LHCN-M2 (cell line): ENCODE measurements at regions not wholly inside any gene's neighbourhood (a gene's known extent, or its start where the extent isn't known, plus 50 kb on each side); places are given as distances from the start of the nearest gene placed in this dataset.
A peak's percentile ranks its signal among the peaks of the same experiment; 100 is the strongest.
"Not testable (repeated sequence)": the region's sequence is repeated elsewhere in the genome, so short reads cannot be mapped to it uniquely, and the experiment has no call there.

ENCODE experiments used
- DNase-seq: peaks from one replicate; pipeline ENCODE4 v3.0.0-alpha.2; 2012; ENCODE audit warnings: low read depth

- DNase-seq: no peak
These were observed 76.5 kb downstream of the SLC2A10 start for GRCh38 chr20:46785958-46786357.

DNA sequence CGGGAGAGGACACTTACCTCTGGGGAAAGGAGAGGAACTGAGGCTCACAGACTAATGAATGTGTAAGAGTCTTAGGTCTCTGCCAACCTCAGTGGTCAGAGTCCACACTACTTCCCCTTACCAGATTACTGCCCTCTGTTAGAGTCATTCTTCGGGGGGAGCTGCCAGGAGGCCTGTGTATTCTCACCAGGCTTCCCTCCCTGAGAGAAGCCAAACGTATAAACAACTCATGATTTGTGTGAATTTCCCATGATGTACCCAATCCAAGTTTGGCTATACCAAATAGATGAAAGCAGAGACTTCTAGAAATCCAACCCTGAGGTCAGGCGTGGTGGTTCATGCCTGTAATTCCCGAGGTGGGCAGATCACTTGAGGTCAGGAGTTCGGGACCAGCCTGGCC, 77.1 kb downstream of the SLC2A10 start:
- no peak for DNase-seq

DNA sequence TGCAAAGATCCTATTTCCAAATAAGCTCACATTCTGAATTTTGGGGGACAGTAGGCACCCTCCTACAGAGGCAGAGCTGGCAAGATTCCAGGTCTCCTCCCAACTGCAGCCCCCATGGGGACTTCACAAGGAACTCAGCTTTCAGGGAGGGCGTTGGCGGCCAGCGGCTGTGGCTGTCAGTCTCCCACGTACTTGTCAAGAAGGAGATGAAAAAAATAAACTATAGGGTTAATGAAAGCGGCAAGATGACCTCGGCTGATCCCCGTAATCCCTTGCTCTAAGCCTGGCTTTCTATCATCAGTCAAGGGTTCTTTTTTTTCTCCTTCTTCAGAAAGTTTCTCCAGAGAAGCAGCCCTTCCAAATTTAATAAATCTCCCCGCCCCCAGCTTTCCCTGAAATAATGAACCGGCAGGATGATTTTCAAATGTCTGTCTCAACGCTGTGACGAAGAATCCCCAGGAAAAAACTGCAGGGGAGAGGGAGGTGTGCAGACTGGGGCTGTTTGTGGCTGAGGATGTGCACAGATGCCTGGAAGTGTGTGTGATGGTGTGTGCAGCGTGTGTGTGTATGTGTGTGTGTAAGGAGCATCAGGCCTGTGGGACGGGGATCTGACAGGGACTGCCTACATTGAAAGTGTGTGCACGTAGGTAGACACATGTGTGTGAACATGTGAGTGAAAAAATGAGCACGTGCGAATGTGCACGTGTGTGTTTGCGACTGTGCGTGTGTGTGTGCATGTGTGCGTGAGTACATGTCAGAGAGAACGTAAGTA, 78.7 kb downstream of the SLC2A10 start:
- peak; percentile 12 for DNase-seq

DNA sequence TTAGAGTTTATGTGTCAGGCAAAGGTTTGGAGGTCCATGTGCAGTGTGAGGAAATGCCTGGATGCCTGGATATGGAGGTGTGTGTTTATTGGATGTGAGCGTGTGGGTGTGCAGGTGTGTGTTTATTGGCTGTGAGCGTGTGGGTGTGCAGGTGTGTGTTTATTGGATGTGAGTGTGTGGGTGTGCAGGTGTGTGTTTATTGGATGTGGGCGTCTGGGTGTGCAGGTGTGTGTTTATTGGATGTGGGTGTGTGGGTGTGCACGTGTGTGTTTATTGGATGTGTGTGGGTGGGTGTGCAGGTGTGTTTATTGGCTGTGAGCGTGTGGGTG, 79.3 kb downstream of the SLC2A10 start:
- DNase-seq: not testable (repeated sequence)

DNA sequence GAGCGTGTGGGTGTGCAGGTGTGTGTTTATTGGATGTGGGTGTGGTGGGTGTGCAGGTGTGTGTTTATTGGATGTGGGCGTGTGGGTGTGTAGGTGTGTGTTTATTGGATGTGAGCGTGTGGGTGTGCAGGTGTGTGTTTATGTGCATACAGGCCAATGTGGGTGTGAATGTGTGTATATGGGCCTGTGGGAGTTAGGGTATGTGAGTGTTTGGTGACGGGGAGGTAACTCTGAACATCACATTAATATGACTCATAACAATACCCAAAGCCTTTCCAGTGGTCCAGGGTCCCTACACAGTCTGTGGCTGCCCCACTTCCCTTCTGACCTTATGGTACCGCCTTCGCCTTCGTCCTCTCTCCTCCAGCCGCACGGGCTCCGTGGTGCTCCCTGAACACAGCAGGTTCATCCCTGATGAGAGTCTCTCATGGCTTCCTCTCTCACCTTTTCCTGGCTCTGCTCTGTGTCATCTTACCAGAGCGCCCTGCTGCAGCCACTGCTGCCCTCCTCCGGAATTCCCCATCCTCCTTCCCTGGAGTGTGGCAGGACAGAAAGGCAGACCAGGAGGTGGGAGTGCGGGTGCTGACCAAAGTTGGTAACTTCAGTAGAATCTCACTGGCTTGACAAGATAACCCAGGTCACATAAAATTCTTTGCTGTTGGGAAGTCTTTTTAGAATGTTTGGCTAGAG, 80.0 kb downstream of the SLC2A10 start:
- no peak for DNase-seq

- DNase-seq: no peak
These were observed 82.4 kb downstream of the SLC2A10 start for GRCh38 chr20:46791722-46792416.

DNA sequence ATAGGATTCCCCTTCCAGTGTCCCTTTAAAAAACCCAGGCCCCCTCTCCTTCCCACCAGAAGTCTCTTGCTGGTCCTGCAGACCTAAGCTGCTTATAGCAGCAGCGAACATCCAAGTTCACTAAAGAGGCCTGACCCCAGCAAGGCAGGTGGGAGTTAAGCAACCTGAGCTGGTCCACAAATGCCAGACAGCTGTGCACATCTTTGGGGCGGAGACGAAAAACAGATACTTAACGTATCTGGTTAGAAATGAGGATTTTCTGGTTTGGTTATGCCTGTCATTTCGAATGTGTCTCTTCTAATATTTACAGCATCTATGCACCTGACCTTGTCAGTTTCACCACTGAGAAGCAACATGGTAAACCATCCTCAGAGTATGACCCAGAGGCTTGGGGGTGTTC, 87.8 kb downstream of the SLC2A10 start:
- no peak for DNase-seq

GRCh38 chr20:46798430-46798829, 89.0 kb downstream of the SLC2A10 start:
- DNase-seq: no peak

DNA sequence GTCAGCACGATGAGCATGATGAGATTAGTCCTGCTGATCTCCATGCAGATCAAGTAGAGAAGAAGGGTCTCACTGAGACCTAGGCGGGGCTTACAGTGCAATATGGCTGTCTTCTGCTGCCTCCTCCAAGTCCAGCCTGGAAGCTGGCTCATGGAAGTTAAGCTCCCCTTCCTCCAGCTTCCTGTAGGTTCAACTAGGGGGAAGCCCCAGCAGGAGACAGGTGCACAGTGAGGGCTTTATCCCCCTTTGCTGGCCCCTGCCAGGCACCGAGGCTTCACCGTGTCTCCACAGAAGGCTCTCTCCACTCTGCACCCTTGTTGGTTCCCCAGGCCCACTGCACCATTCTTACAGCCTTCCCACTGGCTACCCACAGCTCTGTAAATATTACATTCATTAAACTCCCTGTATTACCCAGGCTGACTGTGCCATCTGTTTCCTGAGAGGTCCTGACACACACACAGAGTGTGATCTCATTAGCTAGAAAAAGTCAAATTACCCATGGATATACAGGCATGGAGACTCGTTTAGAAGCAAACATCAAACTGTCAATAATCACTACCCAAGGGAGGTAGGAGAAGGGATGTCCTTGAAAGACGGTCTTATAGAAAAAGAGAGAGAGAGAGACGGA, 90.4 kb downstream of the SLC2A10 start:
- no peak for DNase-seq

GRCh38 chr20:46800409-46800804, 91.0 kb downstream of the SLC2A10 start:
- DNase-seq: no peak

GRCh38 chr20:46801003-46801702, 91.7 kb downstream of the SLC2A10 start:
- no peak for DNase-seq

DNA sequence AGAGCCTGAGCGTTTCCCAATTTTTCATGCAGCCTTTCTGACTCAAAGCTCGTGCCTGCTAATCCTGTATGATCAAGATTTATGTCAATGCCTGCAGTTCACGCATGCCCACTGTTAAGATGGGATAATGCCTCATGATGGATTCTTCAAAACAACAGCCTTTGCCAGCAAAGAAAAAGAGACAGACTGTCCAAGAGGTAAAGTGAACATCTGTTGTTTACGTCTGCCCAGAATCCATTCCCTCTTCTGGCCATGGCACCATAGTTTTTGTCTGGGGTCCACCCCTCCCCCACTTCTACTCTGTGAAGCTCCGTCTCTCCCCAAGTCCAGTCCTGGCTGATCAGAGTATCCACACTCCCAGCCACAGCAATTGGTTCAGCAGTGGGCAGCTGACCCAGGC, 91.9 kb upstream of the EYA2 start:
- no peak for DNase-seq

DNA sequence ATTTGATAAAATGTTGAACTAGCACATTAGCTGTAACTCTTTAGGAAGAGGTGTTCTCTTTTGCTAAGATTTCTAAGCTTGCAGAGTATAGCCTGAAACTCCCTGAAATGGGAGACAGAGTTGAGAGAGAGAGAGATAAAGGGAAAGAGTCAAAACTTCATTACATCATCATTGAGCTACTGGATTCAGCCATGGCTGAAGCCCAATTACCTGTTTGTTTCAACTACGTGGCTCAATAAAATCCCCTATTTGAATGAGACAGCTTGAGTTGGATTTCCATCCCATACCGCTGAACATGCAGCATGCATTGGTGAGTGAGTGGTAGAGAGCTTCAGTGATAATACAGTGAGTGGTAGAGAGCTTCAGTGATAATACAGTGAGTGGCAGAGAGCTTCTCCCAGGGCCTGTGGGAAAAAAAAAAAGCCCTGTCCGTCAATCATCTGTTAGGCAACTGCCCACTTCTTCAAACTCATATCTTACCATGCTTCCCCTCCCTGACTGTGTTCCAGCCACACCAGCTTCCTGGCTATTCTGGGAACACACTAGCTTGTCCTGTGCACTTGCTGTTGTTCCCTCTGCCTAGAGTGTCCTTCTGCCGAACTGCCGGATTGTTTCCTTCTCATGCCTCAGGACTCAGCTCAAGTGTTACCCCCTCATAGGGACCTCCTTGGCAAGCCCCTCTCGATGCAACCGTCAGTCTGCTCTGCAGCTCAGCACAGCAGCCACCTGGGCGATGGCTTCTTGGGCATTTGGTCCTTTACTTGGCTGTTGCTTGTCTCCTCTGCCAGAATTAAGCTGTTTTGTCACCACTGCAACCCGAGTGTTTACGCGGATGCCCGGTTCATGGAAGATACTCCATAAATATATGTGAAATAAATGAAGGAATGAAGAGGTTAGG, 91.3 kb upstream of the EYA2 start:
- no peak for DNase-seq

DNA sequence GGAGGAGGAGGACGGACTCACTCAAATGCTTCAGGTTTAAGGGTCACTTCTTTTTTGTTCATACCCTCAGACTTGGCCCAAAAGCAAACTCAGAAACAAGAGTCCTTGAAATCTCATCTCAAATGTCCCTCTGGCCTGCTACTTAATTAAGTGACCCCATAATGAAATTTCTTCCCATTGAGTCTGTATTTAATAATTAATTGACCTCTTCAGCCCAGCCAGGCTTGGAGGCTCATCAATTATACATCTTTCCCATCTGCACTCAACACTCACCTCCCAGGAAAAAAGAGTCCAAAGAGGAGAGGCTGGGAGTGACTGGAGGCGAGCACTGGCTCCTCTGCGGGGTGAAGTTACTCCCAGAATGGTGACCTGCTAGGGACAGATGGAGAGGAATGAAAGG, 90.5 kb upstream of the EYA2 start:
- DNase-seq: no peak

- no peak for DNase-seq
These were observed 88.8 kb upstream of the EYA2 start for GRCh38 chr20:46805836-46806235.

GRCh38 chr20:46807998-46808397, 86.6 kb upstream of the EYA2 start:
- no peak for DNase-seq

GRCh38 chr20:46808565-46808964, 86.1 kb upstream of the EYA2 start:
- no peak for DNase-seq

DNA sequence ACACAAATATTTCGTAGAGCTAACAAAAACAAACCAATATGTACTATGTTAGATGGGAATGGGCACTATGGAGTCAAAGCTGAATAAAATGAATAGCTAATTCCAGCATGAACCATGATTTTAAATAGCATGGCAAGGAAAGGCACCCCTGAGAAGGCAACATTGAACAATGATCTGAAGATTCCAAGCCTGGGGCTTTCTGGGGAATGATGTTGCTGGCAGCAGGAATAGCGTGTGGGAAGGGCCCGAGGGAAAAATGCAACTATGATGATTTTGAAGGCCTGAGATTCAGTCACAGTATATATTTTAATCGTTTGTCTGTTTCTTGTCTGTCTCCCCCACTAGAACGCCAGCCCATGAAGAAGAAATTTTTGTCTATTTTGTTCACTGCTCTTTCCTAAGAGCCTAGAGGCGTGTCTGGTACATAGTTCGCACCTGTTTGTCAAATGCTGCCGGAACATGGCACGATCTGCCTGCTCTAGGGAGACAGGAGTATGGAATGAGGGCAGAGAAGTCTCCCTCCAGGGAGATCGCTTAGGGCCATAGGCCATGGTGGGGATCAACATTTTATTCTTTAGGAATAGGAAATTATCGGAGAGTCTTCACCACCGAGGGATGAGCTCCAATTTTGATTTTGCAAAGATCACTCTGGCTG, 84.8 kb upstream of the EYA2 start:
- no peak for DNase-seq

GRCh38 chr20:46810448-46811223, 84.0 kb upstream of the EYA2 start:
- DNase-seq: no peak
